Transverse colon (tissue), 4 donors: ENCODE measurements at regions not wholly inside any gene's neighbourhood (a gene's known extent, or its start where the extent isn't known, plus 50 kb on each side); places are given as distances from the start of the nearest gene placed in this dataset.

ENCODE experiments used
- POLR2AphosphoS5 ChIP-seq, 3 donors: sonication (generic); formaldehyde crosslinking; IDR thresholded peaks; one replicate each; pipeline ENCODE4 v1.6.1; 2016; ENCODE audit warnings: antibody characterized with exemption in 3 of 3
- TF ChIP-seq, protein P1 (sequence below), 5 experiments: fragments of 200-600 bp in 3 of 5; fragments of 450-650 bp in 2 of 5; sonication (generic) in 3 of 5; IDR thresholded peaks; 1 replicate in 2 of 5; 2 replicates in 3 of 5; pipeline ENCODE4 v1.5.1; 2016 to 2017; ENCODE audit warnings: antibody characterized with exemption in 5 of 5, inconsistent platforms in 3 of 5, mild to moderate bottlenecking in 2 of 5, moderate library complexity in 1 of 5

GRCh38 chrX:66756717-66757116, 117.8 kb upstream of the EDA2R start:
- TF ChIP-seq POLR2AphosphoS5 (IDR thresholded peaks at IDR 0.05), result no peak
- TF ChIP-seq, protein P1, sequence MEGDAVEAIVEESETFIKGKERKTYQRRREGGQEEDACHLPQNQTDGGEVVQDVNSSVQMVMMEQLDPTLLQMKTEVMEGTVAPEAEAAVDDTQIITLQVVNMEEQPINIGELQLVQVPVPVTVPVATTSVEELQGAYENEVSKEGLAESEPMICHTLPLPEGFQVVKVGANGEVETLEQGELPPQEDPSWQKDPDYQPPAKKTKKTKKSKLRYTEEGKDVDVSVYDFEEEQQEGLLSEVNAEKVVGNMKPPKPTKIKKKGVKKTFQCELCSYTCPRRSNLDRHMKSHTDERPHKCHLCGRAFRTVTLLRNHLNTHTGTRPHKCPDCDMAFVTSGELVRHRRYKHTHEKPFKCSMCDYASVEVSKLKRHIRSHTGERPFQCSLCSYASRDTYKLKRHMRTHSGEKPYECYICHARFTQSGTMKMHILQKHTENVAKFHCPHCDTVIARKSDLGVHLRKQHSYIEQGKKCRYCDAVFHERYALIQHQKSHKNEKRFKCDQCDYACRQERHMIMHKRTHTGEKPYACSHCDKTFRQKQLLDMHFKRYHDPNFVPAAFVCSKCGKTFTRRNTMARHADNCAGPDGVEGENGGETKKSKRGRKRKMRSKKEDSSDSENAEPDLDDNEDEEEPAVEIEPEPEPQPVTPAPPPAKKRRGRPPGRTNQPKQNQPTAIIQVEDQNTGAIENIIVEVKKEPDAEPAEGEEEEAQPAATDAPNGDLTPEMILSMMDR (IDR thresholded peaks at IDR 0.05), result no peak
